ENCODE measurements at regions not wholly inside any gene's neighbourhood (a gene's known extent, or its start where the extent isn't known, plus 50 kb on each side); places are given as distances from the start of the nearest gene placed in this dataset.
"Not testable (repeated sequence)": the region's sequence is repeated elsewhere in the genome, so short reads cannot be mapped to it uniquely, and the experiment has no call there.

GRCh38 chr2:204166961-204167360 is 230.4 kb downstream of the ICOS start (continued):
- TF ChIP-seq, protein P1, sequence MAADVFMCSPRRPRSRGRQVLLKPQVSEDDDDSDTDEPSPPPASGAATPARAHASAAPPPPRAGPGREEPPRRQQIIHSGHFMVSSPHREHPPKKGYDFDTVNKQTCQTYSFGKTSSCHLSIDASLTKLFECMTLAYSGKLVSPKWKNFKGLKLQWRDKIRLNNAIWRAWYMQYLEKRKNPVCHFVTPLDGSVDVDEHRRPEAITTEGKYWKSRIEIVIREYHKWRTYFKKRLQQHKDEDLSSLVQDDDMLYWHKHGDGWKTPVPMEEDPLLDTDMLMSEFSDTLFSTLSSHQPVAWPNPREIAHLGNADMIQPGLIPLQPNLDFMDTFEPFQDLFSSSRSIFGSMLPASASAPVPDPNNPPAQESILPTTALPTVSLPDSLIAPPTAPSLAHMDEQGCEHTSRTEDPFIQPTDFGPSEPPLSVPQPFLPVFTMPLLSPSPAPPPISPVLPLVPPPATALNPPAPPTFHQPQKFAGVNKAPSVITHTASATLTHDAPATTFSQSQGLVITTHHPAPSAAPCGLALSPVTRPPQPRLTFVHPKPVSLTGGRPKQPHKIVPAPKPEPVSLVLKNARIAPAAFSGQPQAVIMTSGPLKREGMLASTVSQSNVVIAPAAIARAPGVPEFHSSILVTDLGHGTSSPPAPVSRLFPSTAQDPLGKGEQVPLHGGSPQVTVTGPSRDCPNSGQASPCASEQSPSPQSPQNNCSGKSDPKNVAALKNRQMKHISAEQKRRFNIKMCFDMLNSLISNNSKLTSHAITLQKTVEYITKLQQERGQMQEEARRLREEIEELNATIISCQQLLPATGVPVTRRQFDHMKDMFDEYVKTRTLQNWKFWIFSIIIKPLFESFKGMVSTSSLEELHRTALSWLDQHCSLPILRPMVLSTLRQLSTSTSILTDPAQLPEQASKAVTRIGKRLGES (CRISPR knock-in tag; IDR thresholded peaks at IDR 0.05; ENCODE audit: borderline replicate concordance), result no peak
- TF ChIP-seq SOX13 (IDR thresholded peaks at IDR 0.05), result no peak
- no peak for TF ChIP-seq SOX13 (CRISPR knock-in tag; conservative IDR thresholded peaks at IDR 0.05 in 1 of 2, IDR thresholded peaks at IDR 0.05 in 1 of 2)
- TF ChIP-seq SUZ12 (IDR thresholded peaks at IDR 0.05; ENCODE audit: low read depth, low read length), result no peak
- no peak for TF ChIP-seq HMGXB4 (CRISPR knock-in tag; IDR thresholded peaks at IDR 0.05; ENCODE audit: borderline replicate concordance in 1 of 2, low read depth in 1 of 2)
- TF ChIP-seq ZNF704 (CRISPR knock-in tag; IDR thresholded peaks at IDR 0.05; ENCODE audit: borderline replicate concordance), result no peak
- TF ChIP-seq, protein P2, sequence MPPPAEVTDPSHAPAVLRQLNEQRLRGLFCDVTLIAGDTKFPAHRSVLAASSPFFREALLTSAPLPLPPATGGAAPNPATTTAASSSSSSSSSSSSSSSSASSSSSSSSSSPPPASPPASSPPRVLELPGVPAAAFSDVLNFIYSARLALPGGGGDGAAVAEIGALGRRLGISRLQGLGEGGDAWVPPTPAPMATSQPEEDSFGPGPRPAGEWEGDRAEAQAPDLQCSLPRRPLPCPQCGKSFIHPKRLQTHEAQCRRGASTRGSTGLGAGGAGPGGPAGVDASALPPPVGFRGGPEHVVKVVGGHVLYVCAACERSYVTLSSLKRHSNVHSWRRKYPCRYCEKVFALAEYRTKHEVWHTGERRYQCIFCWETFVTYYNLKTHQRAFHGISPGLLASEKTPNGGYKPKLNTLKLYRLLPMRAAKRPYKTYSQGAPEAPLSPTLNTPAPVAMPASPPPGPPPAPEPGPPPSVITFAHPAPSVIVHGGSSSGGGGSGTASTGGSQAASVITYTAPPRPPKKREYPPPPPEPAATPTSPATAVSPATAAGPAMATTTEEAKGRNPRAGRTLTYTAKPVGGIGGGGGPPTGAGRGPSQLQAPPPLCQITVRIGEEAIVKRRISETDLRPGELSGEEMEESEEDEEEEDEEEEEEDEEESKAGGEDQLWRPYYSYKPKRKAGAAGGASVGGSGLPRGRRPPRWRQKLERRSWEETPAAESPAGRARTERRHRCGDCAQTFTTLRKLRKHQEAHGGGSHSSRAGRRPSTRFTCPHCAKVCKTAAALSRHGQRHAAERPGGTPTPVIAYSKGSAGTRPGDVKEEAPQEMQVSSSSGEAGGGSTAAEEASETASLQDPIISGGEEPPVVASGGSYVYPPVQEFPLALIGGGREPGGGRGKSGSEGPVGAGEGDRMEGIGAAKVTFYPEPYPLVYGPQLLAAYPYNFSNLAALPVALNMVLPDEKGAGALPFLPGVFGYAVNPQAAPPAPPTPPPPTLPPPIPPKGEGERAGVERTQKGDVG (CRISPR knock-in tag; IDR thresholded peaks at IDR 0.05; ENCODE audit: borderline replicate concordance), result no peak

DNA sequence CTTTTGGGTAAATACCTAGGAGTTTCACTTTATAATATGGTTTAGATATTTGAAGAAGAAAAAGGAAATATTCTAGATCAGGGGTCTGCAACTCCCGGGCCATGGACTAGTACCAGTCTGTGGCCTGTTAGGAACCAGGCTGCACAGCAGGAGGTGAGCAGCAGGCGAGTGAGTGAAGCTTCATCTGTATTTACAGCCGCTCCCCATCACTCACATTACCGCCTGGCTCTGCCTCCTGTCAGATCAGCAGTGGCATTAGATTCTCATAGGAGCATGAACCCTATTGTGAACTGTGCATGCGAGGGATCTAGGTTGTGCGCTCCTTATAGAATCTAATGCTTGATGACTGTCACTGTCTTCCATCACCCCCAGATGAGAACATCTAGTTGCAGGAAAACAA is 231.1 kb downstream of the ICOS start:
- DNase-seq (ENCODE audit: low spot score); H3K4me1 ChIP-seq (ENCODE audit: insufficient read depth, low read length); H3K79me2 ChIP-seq (ENCODE audit: insufficient read depth, low read length); H3K36me3 ChIP-seq (replicated peaks in 1 of 2; ENCODE audit: control insufficient read depth in 1 of 2, insufficient read depth in 2 of 2, low read length in 2 of 2); H3K4me3 ChIP-seq (replicated peaks in 1 of 3; ENCODE audit: insufficient read depth in 1 of 3, low read depth in 2 of 3, low read length in 3 of 3); H3K4me2 ChIP-seq (ENCODE audit: low read depth, low read length); ATAC-seq; H3K9ac ChIP-seq (ENCODE audit: insufficient read depth, low read depth, low read length); BruUV-seq (replicated peaks); H3K9me3 ChIP-seq (ENCODE audit: low read length); intact Hi-C loops (cut with micrococcal nuclease; ENCODE audit: unreplicated experiment); H2AFZ ChIP-seq (ENCODE audit: low read length); CTCF ChIA-PET (ENCODE audit: low intra/inter-chr PET ratio, low total read pairs); POLR2A ChIA-PET; H4K20me1 ChIP-seq (ENCODE audit: insufficient read depth, low read length); in situ Hi-C loops (cut with HindIII; ENCODE audit: extremely low pct_ligation_motif_present, low pct_unique_long_range_greater_than_20kb); FAIRE-seq; H3K27me3 ChIP-seq (ENCODE audit: control insufficient read depth in 1 of 2, insufficient read depth in 2 of 2, low read length in 2 of 2); H3K27ac ChIP-seq (ENCODE audit: extremely low read length, insufficient read depth, low read length): not testable (repeated sequence)
- WGBS (ENCODE audit: low lambda C conversion rate), result 59% methylated on average over 6 of the region's 6 CpGs
